Activated naive CD4-positive, alpha-beta T cell treated with anti-CD3 and anti-CD28 coated beads, Interleukin-2, amount 50 U/mL, for 72 hours (primary cell): ENCODE measurements at regions not wholly inside any gene's neighbourhood (a gene's known extent, or its start where the extent isn't known, plus 50 kb on each side); places are given as distances from the start of the nearest gene placed in this dataset.
"Not testable (repeated sequence)": the region's sequence is repeated elsewhere in the genome, so short reads cannot be mapped to it uniquely, and the experiment has no call there.

Experiments
- ATAC-seq, 2 donors: fragments of 150-1000 bp; cut with Tn5 transposase; 2 replicates each; pipeline ENCODE4 v1.10.0; 2021; ENCODE audit warnings: mild to moderate bottlenecking in 2 of 2, moderate library complexity in 2 of 2
- DNase-seq, 2 donors: peaks; one replicate each; pipeline ENCODE4 v3.0.0; 2021 to 2022; ENCODE audit warnings: low spot score in 2 of 2
- H3K27ac Mint-ChIP-seq, 2 donors: one replicate each; pipeline ENCODE4 v1.8.0; 2022; ENCODE audit warnings: mild to moderate bottlenecking in 2 of 2, mixed read lengths in 2 of 2
- H3K36me3 Mint-ChIP-seq, 2 donors: one replicate each; pipeline ENCODE4 v1.8.0; 2022; ENCODE audit warnings: mixed read lengths in 2 of 2
- H3K9me3 Mint-ChIP-seq, 2 donors: one replicate each; pipeline ENCODE4 v1.8.0; 2022; ENCODE audit warnings: mixed read lengths in 2 of 2

DNA sequence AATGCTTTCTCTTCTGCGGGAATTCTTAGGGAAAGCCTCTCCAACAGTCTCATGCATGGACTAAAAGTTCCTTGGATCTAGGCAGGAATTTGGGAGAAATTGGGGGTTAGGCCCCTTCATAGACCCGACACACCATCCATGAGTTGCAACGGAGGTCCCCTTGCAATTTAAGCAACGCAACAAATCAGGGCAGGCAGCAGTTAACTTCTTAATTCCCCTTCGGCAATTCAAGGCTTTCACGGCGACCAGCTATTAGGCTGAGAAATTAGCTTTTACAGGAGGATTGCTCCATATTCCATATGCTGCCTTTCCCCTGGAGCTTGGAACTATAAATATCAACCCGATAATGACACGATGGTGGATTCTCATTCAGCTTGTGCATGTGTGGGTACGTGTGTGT lies 241.0 kb downstream of the SHOX start:
- Mint-ChIP-seq H3K9me3 (peaks cover 7 to 8% of the 10 kb centered on the region in 2 donors), H3K27ac (no peak overlapping the region), H3K36me3 (no peaks in the 10 kb centered on the region)
- no peak for ATAC-seq
- no peak for DNase-seq

- DNase-seq (no peak), ATAC-seq (no peak)
- Mint-ChIP-seq H3K9me3 (peaks cover 7 to 8% of the 10 kb centered on the region in 2 donors), H3K36me3 (peaks cover 0 to 5% of the 10 kb centered on the region in 2 donors), H3K27ac (no peak overlapping the region)
Measured at GRCh38 chrX:867966-868647, 237.5 kb downstream of the SHOX start.

DNA sequence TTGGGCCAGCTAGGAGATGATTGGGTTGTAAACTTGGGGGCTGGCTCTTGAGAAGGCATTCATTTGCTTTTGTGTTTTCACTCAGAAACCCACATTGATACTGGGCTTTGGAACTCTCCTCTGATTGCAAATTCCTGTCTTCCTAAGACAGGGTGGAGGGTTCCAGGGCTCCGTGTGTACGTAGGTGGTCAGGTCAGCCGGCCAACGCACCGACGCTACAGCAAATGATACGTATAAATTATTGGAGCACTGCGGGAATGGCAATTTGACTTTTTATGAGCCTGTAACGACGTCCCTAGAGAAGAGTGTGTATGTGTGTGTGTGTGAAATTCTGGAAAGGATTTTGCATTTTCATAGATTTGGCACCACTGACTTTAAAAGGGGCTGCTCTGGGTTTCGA lies 236.9 kb downstream of the SHOX start:
- no peak for DNase-seq

DNA sequence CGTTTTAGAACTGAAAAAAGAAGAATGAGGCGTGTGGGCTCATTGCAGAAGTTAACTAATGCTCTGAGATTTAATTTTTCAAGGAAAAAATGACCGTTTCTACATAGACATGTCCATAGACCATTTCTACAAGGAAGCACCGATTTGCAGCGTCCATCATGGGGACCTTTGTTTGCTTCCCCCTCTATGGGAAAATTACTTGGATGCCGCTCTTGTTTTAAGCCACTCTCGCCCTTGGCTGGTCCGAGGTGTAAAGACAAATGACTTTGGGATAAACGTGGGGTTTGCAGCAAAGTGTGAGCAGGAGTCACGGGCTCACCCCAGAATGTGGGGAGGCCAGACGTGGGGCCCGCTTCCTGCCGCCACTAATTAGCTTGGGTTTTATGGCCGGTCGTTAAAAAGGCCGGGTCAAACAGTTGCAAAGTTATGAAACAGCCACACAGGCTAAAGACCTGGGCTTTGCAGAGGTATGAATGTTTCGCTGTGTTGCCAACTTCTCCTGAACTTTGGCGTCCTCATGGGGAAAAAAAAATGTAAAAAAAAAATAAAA lies 235.9 kb downstream of the SHOX start:
- peaks cover 0 to 5% of the 10 kb centered on the region in 2 donors for H3K36me3 Mint-ChIP-seq
- ATAC-seq, result no peak
- no peak for DNase-seq
- H3K27ac Mint-ChIP-seq, result no peak overlapping the region
- no peaks in the 10 kb centered on the region for H3K9me3 Mint-ChIP-seq

More for the DNA sequence above, 236.9 kb downstream of the SHOX start:
- H3K9me3 Mint-ChIP-seq, result peaks cover 7 to 8% of the 10 kb centered on the region in 2 donors
- peaks cover 0 to 5% of the 10 kb centered on the region in 2 donors for H3K36me3 Mint-ChIP-seq
- no peak for ATAC-seq
- H3K27ac Mint-ChIP-seq, result no peak overlapping the region

- Mint-ChIP-seq H3K27ac (no peak overlapping the region), H3K36me3 (peaks cover 0 to 5% of the 10 kb centered on the region in 2 donors), H3K9me3 (no peaks in the 10 kb centered on the region)
- DNase-seq (no peak), ATAC-seq (no peak)
Measured at GRCh38 chrX:865422-865821, 234.8 kb downstream of the SHOX start.

- Mint-ChIP-seq H3K36me3 (peaks cover 0 to 5% of the 10 kb centered on the region in 2 donors), H3K27ac (no peak overlapping the region), H3K9me3 (peaks cover 10 to 16% of the 10 kb centered on the region in 2 donors)
- no peak for DNase-seq
- no peak for ATAC-seq
Measured at GRCh38 chrX:861921-862320, 231.3 kb downstream of the SHOX start.

DNA sequence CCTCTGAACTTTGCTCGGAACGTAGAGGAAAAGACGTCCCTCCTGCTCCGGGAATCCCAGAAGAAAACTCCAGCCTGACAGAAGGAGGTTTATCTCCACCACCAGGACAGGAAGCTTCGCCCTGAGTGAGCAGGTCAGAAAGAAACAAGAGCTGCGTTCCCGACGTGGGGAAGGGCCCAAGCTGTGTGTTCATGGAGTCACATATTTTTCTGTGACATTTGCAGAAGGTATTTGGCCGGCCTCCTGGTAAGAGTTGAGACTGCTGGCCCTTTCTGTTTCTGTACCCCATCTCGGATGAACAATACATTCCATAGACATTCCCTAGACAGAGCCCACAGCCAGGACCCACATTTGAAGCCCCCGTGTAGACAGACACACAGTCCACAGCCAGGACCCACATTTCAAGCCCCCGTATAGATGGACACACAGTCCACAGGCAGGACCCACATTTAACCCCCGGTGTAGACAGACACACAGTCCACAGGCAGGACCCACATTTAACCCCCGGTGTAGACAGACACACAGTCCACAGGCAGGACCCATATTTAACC lies 230.8 kb downstream of the SHOX start:
- Mint-ChIP-seq H3K9me3 (peaks cover 10 to 17% of the 10 kb centered on the region in 2 donors), H3K27ac (no peak overlapping the region), H3K36me3 (peaks cover 0 to 5% of the 10 kb centered on the region in 2 donors)
- no peak for ATAC-seq
- DNase-seq, result no peak

DNA sequence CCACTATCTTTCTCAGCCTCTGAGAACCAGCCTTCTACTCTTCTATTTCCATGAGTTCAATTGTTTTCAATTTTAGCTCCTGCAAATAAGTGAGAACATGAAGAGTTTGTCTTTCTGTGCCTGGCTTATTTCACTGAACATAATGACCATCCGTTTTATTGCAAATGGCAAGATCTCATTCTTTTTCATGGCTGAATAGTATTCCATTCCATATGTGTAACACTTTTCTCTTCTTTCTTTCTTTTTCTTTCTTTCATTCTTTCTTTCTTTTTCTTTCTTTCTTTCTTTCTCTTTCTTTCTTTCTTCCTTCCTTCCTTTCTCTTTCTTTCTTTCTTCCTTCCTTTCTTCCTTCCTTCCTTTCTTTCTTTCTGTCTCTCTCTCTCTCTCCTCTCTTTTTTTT lies 228.7 kb downstream of the SHOX start:
- ATAC-seq (no peak), DNase-seq (no peak)
- peaks cover 10 to 20% of the 10 kb centered on the region in 2 donors for H3K9me3 Mint-ChIP-seq
- H3K36me3 Mint-ChIP-seq, result peaks cover 0 to 5% of the 10 kb centered on the region in 2 donors
- no peak overlapping the region for H3K27ac Mint-ChIP-seq

- Mint-ChIP-seq H3K27ac (no peak overlapping the region), H3K9me3 (peaks cover 10 to 20% of the 10 kb centered on the region in 2 donors), H3K36me3 (no peaks in the 10 kb centered on the region)
- ATAC-seq (no peak), DNase-seq (no peak)
Measured at GRCh38 chrX:858542-859078, 228.0 kb downstream of the SHOX start.

DNA sequence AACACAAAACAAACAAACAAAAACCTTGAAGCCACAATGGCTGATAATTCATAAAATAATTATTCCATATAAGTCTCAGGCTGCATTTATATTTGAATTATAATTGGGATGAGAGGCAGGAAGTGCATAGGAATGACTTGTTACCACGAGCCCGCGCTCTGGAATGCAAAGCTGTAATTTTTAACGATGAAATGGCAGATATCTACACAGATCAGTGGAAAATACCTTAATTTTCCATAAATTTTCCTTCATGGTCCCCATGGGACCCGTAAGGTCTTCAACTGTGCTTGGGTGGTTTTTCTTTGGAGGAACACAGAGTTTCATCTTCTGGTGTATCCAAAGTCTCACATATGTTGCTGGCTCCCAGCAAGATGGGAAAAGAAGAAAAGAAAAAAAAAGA lies 226.8 kb downstream of the SHOX start:
- Mint-ChIP-seq H3K36me3 (no peaks in the 10 kb centered on the region), H3K9me3 (peaks cover 10 to 20% of the 10 kb centered on the region in 2 donors), H3K27ac (no peak overlapping the region)
- ATAC-seq (no peak), DNase-seq (no peak)

- Mint-ChIP-seq H3K9me3 (peaks cover 10 to 20% of the 10 kb centered on the region in 2 donors), H3K36me3 (no peaks in the 10 kb centered on the region), H3K27ac (no peak overlapping the region)
- ATAC-seq (no peak), DNase-seq (no peak)
Measured at GRCh38 chrX:856566-857290, 226.1 kb downstream of the SHOX start.

DNA sequence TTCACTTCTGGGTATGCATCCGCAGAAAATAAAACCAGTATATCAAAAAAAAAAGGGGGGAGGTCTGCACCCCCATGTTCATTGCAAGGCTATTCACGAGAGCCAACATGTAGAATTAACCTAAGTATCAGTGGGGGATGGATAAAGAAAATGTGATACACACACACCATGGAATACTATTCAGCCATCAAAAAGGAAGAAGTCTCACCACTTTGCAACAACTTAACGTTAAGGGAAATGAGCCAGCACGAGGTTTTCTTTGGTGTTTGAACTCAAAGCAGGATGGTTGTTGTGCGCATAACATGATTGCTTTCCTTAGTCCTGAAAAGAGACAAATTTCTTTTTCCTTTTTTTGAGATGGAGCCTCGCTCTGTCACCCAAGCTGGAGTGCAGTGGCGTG lies 222.7 kb downstream of the SHOX start:
- H3K27ac Mint-ChIP-seq, result no peak overlapping the region
- ATAC-seq (no peak), DNase-seq (no peak)
- H3K36me3 Mint-ChIP-seq, result no peaks in the 10 kb centered on the region
- peaks cover 0 to 12% of the 10 kb centered on the region in 2 donors for H3K9me3 Mint-ChIP-seq

DNA sequence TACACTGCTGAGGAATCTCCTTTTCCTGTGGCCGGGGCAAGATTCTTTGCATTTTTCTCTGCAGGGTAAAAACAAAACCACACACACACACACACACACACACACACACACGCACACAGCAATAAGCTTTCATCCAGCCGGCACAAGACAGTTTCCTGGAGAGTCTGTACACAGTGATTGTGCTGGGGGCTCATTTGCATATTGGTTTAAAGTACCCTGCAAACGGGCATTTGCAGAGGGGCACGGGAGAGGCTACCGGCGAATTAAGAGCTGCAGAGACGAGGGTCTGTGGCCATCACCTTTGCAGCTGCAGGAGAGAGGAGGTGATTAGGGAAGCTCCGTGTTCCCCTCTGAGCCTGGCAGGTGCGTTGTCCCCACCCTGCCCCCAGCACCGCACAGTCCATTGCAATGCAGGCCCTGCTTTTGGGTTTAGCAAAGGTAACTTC lies 219.9 kb downstream of the SHOX start:
- Mint-ChIP-seq H3K27ac (no peak overlapping the region), H3K36me3 (no peaks in the 10 kb centered on the region), H3K9me3 (peaks cover 0 to 4% of the 10 kb centered on the region in 2 donors)
- ATAC-seq (no peak), DNase-seq (no peak)

- Mint-ChIP-seq H3K36me3 (no peaks in the 10 kb centered on the region), H3K9me3 (no peaks in the 10 kb centered on the region), H3K27ac (no peak overlapping the region)
- DNase-seq (no peak), ATAC-seq (no peak)
Measured at GRCh38 chrX:848386-848785, 217.8 kb downstream of the SHOX start.

DNA sequence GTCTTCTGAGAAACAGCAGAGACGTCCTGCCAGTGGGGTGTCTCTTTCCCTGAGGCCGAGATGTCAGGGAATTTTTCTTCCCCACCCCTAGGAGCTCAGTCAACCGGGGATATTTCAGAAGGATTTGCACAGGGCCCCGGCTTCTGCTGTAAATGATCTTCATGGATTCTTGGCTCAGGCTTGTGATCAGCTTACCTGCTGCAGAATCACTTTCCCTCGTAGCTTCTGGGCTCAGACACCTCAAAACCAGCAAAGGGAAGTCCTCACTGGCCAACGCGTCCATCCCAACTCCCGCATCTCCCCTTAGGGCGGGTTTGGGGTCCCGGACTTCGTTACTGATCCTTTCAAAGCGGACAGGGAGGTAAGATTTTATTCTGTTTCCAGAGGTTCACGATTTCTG lies 212.7 kb downstream of the SHOX start:
- H3K36me3 Mint-ChIP-seq, result no peaks in the 10 kb centered on the region
- DNase-seq (no peak), ATAC-seq (no peak)
- no peaks in the 10 kb centered on the region for H3K9me3 Mint-ChIP-seq
- H3K27ac Mint-ChIP-seq, result no peak overlapping the region

GRCh38 chrX:840556-840955 lies 210.0 kb downstream of the SHOX start:
- peaks cover 10 to 12% of the 10 kb centered on the region in 2 donors for H3K36me3 Mint-ChIP-seq
- DNase-seq (no peak), ATAC-seq (no peak)
- H3K9me3 Mint-ChIP-seq, result peaks cover 8 to 10% of the 10 kb centered on the region in 2 donors
- no peak overlapping the region for H3K27ac Mint-ChIP-seq

DNA sequence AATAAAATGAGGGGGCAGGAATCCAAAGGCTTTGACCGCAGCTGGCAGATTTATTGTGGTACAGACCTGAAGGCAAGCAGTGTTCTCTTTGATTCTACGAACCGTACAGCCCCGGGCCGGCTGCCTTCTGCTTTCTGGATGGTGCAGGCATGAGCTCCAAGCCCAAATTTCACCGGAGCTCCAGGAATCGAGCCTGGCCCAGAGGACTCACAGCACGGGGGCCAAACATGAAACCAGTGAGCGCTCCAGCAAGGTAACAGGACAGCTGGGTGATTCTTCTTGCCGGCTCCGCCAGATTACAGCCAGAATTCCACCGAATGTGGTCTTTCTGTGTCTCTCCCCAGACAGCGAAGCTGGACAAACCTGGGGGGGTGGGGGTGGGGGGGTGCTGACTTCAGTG lies 208.1 kb downstream of the SHOX start:
- peaks cover 8 to 10% of the 10 kb centered on the region in 2 donors for H3K9me3 Mint-ChIP-seq
- peaks cover 10 to 12% of the 10 kb centered on the region in 2 donors for H3K36me3 Mint-ChIP-seq
- not testable (repeated sequence) for H3K27ac Mint-ChIP-seq, ATAC-seq, DNase-seq
